NCI-H345 treated with DMSO at 0.1 percent for 48 hours (cell line): ENCODE measurements at regions not wholly inside any gene's neighbourhood (a gene's known extent, or its start where the extent isn't known, plus 50 kb on each side); places are given as distances from the start of the nearest gene placed in this dataset.

ENCODE experiments used
- DNase-seq: peaks from one replicate; lab custom pipeline; 2025; ENCODE audit not compliant: unreplicated experiment; lab: John Stamatoyannopoulos, UW

DNA sequence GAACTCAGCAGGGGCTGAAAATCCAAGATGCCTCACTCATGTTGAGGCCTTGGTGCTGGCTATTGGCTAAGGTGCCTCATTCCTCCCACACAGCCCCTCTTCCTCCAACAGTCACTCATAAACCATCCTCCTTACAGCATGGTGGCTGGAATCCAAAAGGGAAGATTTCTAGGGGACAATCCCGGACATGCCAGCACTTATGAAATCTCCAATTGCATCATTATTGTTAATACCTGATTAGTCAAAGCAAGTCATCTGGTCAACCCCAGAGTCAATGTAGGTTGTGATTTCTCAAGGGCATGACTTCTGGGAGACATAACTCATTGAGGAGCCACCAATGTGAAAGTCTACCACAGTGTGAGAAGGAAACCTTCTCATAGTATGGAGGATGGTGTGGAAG, 506.6 kb upstream of the NOX3 start:
- no peak for DNase-seq

DNA sequence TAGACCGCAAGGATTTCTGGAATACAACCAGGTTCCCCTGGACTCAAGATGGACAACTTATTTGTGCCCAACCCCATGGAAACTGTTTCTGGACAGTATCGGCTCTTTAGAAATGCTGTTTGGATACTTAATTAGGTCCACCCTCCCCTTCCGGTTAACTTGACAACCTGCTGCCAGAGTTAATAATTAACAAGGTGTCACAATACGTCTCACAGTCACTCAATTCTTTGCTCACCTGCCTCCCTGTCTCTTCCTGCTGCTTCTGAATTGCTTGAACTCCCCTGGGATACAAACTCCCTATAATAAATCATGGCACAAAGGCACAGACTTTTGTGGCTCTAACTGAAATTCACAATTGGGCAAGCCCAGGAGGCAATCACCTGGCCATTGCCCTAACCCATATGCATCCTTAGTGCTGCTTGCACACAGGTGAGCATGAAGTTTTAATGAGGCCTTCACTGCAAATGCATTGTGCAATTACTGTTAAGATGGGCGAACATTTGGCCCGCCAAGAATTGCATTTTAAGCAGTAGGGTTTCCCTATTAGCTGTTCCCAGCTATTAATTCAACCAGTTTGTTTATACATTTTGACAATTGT, 504.4 kb upstream of the NOX3 start:
- peak; percentile 25 for DNase-seq

DNA sequence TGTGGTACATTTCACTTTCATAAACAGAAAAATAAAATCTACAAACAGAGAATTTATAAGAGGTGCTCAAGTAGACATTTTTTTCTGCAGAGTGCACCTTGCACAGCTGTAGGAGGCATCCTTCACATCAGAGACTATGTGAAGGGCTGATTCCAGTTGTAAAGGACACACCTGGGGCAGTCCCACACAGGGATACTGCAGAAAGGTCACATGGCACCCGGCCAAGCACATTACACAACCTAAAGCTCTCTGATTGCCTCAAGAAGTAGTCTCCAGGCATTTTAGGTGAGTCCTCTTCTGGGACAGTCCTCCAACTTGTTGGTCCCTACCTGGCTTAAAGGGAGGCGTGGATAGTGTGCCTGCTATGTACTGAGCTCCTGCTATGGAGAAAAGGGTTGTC, 502.9 kb upstream of the NOX3 start:
- DNase-seq: no peak

DNA sequence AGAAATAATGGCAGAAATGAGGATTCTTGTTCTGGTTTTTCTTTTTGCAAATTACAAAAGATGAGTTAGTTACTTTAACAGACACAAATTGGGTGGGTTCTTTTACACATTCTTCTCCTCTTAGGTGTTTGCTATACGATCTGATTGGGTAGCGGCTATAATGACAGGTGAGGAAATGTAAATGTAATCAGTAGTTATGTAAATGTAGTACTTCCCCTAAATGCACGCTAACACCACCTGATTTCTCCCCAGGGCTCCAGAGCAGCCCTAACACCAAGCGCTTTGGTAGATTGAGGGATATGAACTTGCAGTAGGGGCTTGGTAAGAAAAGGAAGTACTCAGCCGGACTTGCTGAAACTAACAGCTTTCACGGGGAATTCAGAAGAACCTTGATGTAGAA, 499.4 kb upstream of the NOX3 start:
- no peak for DNase-seq

DNA sequence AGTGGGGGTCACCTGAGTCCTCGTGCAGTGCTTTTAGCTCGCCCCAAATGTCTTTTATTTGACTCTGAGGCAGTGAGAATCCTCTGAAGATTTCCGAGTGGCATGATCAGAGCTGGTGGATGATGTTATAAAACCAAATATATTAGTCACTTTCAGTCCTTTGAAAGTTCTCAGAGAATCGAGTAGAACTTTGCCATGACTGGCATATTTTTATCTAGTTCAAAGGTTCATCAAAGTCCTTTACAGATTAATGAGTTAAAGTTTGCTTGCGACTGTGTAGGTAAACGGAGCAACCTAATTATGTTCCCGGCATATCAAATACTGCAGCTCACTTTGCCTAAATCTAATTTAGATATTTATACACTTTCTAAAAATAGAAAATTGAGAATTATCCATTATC, 498.5 kb upstream of the NOX3 start:
- no peak for DNase-seq

DNA sequence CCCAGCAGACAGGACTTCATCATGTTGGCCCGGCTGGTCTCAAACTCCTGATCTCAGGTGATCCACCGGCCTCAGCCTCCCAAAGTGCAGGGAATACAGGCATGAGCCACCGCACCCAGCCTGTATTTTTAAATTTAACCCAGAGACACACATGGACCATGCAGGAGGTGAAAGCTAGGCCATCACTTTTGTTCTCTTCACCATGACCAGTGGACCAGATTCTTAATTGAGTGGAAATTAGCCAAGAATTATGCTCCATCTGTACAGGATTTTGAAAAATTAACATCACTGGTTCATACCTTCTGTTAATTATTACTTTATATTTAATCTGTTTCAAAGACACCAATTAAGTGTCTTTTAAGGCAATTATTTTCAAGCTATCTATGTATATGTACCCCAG, 493.6 kb upstream of the NOX3 start:
- no peak for DNase-seq

DNA sequence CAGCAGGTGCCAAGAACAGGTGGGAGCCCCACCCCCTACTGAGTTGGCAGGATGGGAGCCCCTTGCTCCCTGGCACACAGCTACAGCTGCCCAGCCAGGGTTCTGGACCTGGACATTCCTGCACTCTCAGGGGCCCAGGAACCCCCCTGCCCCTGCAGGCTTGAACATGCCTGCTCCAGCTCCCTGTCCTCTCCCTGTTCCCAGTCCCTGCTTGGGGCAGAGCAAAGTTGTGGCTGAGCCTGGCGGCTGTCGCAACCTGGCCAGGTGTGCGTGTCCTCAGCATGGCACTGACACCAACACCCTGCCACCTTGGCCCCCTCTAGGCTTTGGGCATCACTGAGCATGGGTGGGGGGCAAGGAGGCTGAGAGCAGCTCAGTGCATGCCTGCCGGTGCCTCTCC, 491.2 kb upstream of the NOX3 start:
- DNase-seq: no peak

DNA sequence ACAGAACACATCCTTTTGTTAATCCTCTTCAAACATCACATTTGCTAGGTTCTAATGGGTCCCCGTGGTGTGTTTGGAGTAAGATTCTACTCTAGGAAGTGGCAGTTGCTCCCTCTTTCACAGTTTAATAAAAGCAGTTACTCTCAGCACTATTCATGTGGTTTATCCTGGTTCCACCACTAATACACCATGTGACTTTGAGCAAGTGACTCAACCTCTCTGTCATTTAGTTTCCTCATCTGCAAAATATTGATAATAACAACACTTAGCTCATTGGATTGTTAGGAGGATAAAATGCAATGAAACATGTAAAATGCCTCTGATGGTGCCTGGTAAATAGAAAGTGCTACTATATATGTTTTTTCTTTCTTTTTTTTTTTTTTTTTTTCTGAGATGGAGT, 488.0 kb upstream of the NOX3 start:
- DNase-seq: no peak

DNA sequence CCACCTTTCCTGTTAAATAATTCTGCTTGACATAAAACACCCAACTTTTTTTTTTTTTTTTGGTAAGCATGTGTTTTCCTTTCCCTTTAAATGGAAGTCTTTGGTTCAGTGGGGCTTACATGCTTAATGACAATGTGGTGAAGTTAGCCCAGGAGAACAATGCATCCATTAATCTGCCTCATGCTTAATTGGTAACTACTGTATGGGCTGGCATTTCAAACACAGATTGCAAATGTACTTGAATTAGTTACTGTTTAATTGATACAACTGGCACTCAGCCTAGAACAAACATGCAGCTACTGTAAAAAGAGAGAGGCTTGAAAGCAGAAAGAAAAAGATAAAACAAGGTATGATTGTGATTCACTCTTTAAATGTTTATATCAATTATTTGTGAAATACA, 483.6 kb upstream of the NOX3 start:
- DNase-seq: no peak

DNA sequence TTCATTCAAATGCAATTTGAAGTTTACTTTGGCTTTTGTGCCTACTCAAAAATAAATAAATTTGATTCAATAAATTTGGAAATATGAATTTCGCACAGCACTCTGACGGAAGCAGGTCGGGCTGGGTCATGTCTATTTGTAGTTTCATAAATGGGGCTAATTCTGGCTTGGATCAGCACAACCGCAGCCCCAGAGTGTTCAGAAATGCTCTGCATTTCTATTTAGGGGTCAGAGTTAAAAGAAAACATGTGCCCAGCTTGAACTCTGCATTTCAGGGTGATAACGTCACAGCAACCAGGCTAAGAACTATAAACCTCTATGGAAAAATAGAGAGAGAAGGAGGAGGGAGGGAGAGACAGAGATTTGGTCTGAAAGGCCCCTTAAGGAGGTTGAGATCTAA, 480.9 kb upstream of the NOX3 start:
- no peak for DNase-seq

DNA sequence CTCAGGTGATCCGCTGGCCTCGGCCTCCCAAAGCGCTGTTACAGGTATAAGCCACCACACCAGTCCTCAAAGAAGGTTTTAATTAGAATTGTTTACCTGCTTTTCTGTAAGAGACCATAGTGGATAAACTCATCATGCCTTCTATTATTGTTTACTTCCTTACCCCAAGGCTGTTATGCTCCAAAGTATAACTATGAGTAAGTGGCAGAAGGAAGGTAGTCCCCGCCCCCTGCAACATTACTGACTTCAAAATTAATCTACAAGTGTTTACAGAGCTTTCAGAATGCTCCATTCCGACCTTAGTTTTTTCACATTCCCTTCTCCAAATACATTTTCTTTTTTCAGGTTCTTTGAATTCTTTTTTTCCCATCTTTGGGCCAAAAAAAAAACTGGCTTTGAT, 480.5 kb upstream of the NOX3 start:
- DNase-seq: no peak

DNA sequence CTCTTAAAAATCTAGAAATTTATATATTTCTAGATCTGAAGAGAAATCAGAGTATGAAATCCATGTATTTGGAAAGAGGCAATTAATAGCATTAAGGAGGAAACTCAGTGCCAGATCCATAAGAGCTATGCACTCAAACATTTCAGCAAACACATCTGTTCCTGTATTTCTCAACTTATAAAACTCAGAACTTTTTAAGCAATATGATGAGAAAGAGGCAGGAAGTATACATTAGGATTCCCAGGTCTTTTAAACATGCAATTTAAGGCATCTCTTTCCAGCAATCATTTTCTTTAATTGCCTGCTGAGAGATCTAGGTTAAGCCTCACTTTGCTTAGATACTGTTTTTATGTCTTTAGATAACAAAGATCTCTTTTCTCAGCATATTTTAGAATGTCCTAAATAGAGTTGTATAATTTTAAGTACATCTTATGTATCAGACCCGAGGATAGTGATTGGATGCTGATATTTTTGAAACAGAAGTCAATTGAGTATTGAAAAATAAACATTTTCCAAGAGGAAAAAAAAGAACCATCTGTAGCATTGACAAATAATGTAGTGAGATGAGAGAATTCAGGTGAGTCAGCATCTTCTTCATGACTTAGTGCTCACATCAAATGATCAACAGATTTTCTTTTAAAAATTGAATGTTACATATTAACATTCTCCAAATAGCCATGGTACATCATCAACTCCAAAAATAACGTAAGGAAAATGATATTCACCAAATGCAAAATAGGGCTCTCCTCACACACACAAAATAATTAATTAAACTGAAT, 461.4 kb upstream of the NOX3 start:
- DNase-seq: no peak

DNA sequence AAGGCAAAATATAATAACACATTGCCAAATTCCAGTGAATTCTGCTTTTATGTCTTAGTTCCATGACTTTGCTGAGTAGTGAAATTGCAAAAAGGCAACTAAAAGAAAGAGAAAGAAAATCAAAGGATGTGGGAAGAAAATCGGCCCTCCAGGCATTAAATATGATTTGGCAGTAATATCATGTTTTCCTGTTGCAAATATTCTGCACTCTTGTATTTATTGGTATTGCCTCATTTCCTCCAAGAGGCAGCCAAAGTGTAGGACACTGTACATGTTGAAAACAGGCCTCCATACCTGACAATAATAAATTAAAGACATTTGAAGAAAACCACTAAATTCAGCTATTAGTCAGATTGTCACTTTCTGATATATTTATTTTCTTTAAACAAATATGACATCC, 460.0 kb upstream of the NOX3 start:
- DNase-seq: no peak

DNA sequence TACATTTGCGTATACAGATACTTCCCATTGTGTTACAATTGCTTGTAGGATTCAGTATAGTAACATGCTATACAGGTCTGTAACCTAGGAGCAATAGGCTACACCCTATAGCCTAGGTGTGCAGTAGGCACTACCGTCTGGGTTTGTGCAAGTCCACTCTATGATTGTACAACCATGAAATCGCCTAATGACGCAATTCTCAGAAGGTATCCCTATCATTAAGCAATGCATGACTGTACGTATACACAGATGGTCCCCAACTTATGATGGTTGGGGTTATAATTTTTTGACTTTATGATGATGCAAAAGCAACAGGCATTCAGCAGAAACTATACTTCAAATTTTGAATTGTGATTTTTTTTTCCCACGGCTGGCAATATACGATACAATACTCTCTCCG, 458.2 kb upstream of the NOX3 start:
- DNase-seq: no peak

DNA sequence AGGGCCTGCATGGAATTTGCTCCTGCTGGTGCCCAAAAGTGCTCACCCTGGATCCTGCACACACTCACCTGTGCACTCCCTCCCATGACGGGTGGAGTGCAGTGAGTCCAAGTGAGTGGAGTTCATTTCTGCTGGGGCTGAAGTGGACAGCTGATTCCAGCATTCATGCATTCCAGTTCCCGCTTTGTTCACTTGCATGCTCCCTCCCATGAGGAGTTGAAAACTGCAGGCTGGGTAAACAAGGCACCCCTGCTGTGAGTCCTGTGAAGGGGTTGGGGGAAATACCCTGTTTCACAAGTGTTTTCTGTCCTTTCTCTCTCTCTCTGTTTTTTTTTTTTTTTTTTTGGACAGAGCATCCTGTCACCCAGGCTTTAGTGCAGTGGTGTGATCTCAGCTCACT, 454.1 kb upstream of the NOX3 start:
- DNase-seq: no peak

DNA sequence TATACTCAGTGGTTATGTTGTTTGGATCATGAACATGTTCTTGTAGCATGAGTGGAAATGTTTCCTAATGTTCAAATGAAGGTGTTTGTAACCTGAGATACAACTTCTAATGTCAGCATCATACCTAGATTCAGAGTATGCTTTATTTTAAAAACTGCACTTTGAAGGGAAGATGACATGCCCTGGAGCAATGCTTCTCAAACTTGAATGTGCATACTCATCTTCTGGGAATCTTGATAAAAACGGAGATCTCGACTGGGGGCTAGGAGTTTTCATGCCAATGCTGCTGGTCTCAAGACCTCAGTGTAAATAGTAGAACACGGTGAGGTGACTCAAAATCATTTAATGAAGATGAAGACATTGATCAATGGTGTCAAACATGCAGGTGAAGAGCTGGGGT, 440.0 kb upstream of the NOX3 start:
- no peak for DNase-seq

DNA sequence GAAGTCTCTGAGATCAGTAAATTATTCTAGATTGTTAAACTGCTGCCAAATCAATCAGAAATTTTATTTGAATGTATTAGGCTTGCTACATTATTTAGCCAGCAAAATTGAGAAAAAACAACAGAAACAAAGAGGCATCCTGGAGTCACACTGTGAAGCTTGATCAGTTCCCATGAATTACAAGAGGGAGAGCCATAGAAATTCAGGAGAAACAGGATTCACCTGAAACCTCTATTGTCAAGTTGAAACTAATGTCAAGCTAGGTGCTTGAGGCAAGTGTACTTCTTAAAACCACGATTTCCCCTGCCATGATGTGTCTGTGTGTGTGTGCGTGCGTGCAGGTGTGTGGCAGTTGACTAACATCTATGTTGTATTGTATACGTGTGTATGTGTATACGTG, 439.1 kb upstream of the NOX3 start:
- DNase-seq: no peak

DNA sequence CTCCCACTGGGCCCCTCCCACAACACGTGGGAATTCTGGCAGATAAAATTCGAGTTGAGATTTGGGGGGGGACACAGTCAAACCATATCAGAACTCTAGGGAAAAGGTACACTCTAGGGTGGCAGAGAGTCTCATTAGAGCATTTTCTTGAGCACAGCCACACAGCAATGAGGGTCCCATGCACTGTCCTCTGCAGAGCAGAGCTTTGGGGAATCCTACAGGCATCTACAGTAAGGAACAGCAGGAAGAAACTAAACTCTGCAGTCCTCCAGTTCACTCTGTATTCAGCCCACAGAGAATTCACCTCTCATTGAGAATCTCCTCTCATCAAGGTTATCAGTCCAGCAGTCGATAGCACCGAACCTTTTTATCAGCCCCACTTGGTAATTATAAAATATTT, 438.6 kb upstream of the NOX3 start:
- no peak for DNase-seq

DNA sequence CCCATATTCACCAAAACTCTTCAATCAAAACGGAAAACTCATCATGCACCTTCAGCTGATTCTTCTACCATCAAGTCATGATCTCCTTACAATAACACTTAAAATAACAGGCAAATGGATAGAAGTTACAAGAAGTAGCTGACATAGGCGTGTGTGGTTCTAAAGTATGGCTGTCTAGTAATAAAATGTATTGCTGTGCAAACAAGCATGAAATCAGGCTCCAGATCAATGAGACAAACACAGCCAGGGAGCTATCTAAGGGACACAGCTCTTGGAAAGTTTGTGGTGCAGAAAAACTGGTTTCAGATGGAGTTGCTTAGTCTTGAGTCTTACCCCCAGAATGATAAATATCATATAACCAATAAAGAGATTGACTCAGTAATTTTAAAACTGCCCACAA, 434.8 kb upstream of the NOX3 start:
- no peak for DNase-seq

DNA sequence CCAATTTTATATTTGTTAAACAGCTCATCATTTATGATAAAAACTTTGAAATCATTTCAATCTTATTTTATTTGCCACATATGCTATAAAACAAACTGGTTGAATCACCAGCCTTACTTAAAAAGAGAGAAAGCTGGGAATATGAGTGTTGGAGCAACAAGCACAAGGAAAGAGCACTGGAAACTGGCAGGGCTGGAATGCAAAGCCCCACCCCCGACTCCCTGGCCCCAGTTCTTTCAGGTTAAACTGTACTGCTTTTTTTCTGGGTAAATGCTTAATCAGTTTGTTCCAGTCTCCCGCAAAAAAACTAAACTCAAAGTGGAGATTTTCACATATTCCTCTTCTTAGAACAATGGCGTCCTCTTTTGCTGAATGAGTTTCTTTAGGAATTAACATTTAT, 433.8 kb upstream of the NOX3 start:
- no peak for DNase-seq

DNA sequence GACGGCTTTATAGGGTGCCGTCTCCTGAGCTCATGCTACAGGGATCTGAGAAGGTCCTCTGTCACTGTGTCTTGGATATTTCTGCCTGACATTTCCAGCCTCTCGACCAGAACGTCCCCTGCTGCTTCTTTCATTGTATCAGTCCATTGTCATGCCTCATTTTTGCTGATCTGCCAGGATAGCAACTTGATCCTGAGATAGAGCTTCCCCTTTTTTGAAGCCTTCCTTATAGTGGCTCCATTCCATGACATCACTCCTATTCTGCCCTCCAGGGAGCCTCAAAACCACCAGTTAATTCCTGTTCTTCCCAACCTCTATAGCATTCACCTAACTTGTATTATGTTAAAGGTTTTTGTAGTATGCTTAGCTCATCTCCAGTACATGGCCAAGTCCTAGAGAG, 431.8 kb upstream of the NOX3 start:
- no peak for DNase-seq

DNA sequence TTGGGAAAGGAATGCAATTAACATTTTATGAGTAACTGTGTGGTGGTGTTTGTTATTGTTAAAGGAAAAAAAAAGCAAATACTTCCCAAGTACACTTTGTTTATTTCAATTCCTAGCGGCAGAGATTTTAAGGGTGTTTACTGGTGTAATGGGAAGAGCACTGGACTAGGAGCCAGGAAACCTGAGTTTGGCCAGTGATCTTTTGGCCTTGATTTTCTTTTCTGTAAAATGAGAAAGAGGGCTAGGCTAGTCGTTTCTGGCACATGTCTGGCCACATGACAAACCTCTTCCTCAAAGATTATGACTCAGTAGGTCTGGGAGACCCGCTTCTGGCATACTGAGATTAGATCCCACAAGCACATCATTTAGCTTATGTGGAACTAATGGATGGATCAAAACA, 428.1 kb upstream of the NOX3 start:
- DNase-seq: no peak

DNA sequence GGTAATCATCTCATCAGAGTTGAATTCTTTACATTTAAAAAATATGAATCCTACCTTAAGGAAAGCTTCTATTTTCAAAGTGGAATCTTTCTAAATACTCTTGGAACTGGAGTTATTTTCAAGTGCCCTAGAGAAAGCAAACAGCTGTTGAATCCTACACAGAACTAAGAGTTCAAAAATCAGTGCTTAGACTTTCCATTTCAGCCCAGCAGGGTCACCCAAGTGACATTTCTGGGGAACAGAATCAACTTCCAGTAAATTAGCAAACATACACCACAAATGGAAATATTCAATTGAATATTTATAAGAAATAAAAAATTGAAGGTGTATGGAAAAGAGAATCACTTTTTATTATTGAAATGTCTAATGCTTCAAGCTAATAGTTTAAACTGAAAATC, 427.7 kb upstream of the NOX3 start:
- no peak for DNase-seq
